K562 (cell line): ENCODE measurements at regions not wholly inside any gene's neighbourhood (a gene's known extent, or its start where the extent isn't known, plus 50 kb on each side); places are given as distances from the start of the nearest gene placed in this dataset.

ENCODE experiments used
- ATAC-seq: fragments of 200-7000 bp; cut with Tn5 transposase; 3 replicates; pipeline ENCODE4 v1.9.1; 2020; ENCODE audit warnings: moderate library complexity
- BruUV-seq: library from RNA; stranded (reverse); fragments of 400-500 nt; replicated peaks from 2 replicates; lab custom pipeline; 2021; lab: Mats Ljungman, UMichigan
- CTCF ChIA-PET: fragments of 300-600 bp; formaldehyde crosslinking; extraction: SDS; loops from one replicate; lab custom pipeline; 2021; ENCODE audit warnings: low intra/inter-chr PET ratio; lab: Yijun Ruan, JAX
- POLR2A ChIA-PET: fragments of 300-600, 350-650 bp; sonication (Branson Sonifier 250); formaldehyde crosslinking; extraction: SDS; loops from one replicate; lab custom pipeline; 2021; ENCODE audit warnings: antibody characterized with exemption, inconsistent platforms; lab: Yijun Ruan, JAX
- DNase-seq, 4 experiments: peaks; one replicate each; pipeline versions ENCODE4 v3.0.0 to v3.0.0-alpha.2; 2011 to 2018; ENCODE audit warnings: low spot score in 3 of 4, mixed read lengths in 3 of 4; ENCODE audit errors: extremely low read depth in 1 of 4
- FAIRE-seq: peaks from 2 replicates; lab custom pipeline; 2011; peaks lifted over from hg19 to GRCh38; lab: Jason Lieb, UNC
- H2AFZ ChIP-seq: 2 replicates; pipeline ENCODE4 v1.6.0; 2011; ENCODE audit warnings: low read depth, low read length, control low read depth, inconsistent platforms
- H3K27ac ChIP-seq: fragments of 200-600 bp; 3 replicates; pipeline ENCODE4 v1.8.0; 2011; ENCODE audit warnings: low read depth, mild to moderate bottlenecking, control low read depth, inconsistent platforms, low read length, moderate library complexity, mixed read lengths; ENCODE audit errors: extremely low read depth
- H3K27me3 ChIP-seq, 2 experiments: fragments of 300-600 bp in 1 of 2; 2 replicates in 1 of 2; 3 replicates in 1 of 2; pipeline versions ENCODE4 v1.6.0 to v1.8.0; 2011; ENCODE audit warnings: inconsistent platforms in 2 of 2, low read length in 2 of 2, mild to moderate bottlenecking in 1 of 2, mixed read lengths in 1 of 2, moderate library complexity in 1 of 2; ENCODE audit not compliant: control insufficient read depth in 2 of 2, insufficient read depth in 2 of 2
- H3K36me3 ChIP-seq: fragments of 300-600 bp; 3 replicates; pipeline ENCODE4 v1.8.0; 2011; ENCODE audit warnings: mild to moderate bottlenecking, low read length, inconsistent platforms; ENCODE audit not compliant: control insufficient read depth, insufficient read depth
- H3K4me1 ChIP-seq, 2 experiments: fragments of 200-600 bp in 1 of 2; replicated peaks in 1 of 2; 2 replicates in 1 of 2; 3 replicates in 1 of 2; pipeline versions ENCODE4 v1.5.1 to v1.8.0; 2011; ENCODE audit warnings: inconsistent platforms in 2 of 2, low read length in 2 of 2, mild to moderate bottlenecking in 1 of 2, mixed read lengths in 1 of 2, moderate library complexity in 1 of 2; ENCODE audit not compliant: control insufficient read depth in 2 of 2, insufficient read depth in 2 of 2
- H3K4me2 ChIP-seq: 2 replicates; pipeline ENCODE4 v1.6.1; 2011; ENCODE audit warnings: low read length, control low read depth, inconsistent platforms, mixed read lengths; ENCODE audit not compliant: insufficient read depth
- H3K4me3 ChIP-seq: fragments of 200-600 bp; sonication (generic), shearing (Covaris generic); 2 replicates; pipeline ENCODE4 v1.5.1; 2016; ENCODE audit warnings: control low read depth, inconsistent platforms
- H3K79me2 ChIP-seq: fragments of 200-600 bp; 3 replicates; pipeline ENCODE4 v1.8.0; 2011; ENCODE audit warnings: low read length, inconsistent platforms; ENCODE audit not compliant: control insufficient read depth, insufficient read depth
- H3K9ac ChIP-seq, 2 experiments: 2 replicates each; pipeline versions ENCODE4 v1.6.0 to v1.6.1; 2011; ENCODE audit warnings: low read depth in 2 of 2, low read length in 2 of 2, control low read depth in 1 of 2, inconsistent platforms in 1 of 2, mild to moderate bottlenecking in 1 of 2, mixed read lengths in 1 of 2; ENCODE audit not compliant: insufficient read depth in 1 of 2
- H3K9me1 ChIP-seq: one replicate; pipeline ENCODE4 v1.6.0; 2011; ENCODE audit warnings: inconsistent platforms, mild to moderate bottlenecking, low read length, moderate library complexity; ENCODE audit not compliant: control insufficient read depth, insufficient read depth
- H3K9me3 ChIP-seq: replicated peaks from 2 replicates; pipeline ENCODE4 v1.5.1; 2011; ENCODE audit warnings: low read depth, low read length, inconsistent platforms; ENCODE audit not compliant: control insufficient read depth, insufficient read depth
- H4K20me1 ChIP-seq: replicated peaks from 2 replicates; pipeline ENCODE4 v1.6.1; 2011; ENCODE audit warnings: low read length, inconsistent platforms, mixed read lengths; ENCODE audit not compliant: control insufficient read depth, insufficient read depth
- CHD1 ChIP-seq: fragments of 200-600 bp; sonication (generic); IDR thresholded peaks from one replicate; pipeline ENCODE4 v1.6.1; 2012; ENCODE audit warnings: mild to moderate bottlenecking, moderate library complexity, low read length, inconsistent platforms
- HNRNPL ChIP-seq: fragments of 200-400 bp; formaldehyde crosslinking; IDR thresholded peaks from 2 replicates; pipeline ENCODE4 v1.6.1; 2017; ENCODE audit warnings: low read depth, mild to moderate bottlenecking, low read length
- KLF10 ChIP-seq: fragments of 250-450 bp; sonication (Bioruptor Pico); IDR thresholded peaks from 2 replicates; pipeline ENCODE4 v1.6.1; 2021; ENCODE audit warnings: matching md5 sums
- SPI1 ChIP-seq: IDR thresholded peaks from 2 replicates; pipeline ENCODE4 v1.6.1; 2011; ENCODE audit warnings: low read depth, low read length, control low read depth, borderline replicate concordance
- TCFL5 ChIP-seq: fragments of 250-450 bp; sonication (Bioruptor Pico); conservative IDR thresholded peaks from 2 replicates; pipeline ENCODE4 v1.6.1; 2021; ENCODE audit warnings: mild to moderate bottlenecking, moderate library complexity, matching md5 sums
- ZNF165 ChIP-seq: fragments of 250-450 bp; sonication (Bioruptor Pico); IDR thresholded peaks from 2 replicates; pipeline ENCODE4 v1.4.0; 2020; ENCODE audit warnings: borderline replicate concordance
- ZNF354B ChIP-seq: fragments of 250-450 bp; sonication (Bioruptor Pico); IDR thresholded peaks from 2 replicates; pipeline ENCODE4 v1.4.0; 2020
- ZNF584 ChIP-seq: fragments of 200-800 bp; sonication (Bioruptor generic); IDR thresholded peaks from 2 replicates; pipeline ENCODE4 v1.6.1; 2016; ENCODE audit warnings: low read depth, mild to moderate bottlenecking, missing genetic modification characterization, missing compliant biosample characterization
- WGBS: fragments of 100-300 bp; shearing (Covaris generic); methylation state at CpG from one replicate; pipeline ENCODE4 v1.1.6; 2016; ENCODE audit warnings: low coverage, mixed read lengths; ENCODE audit not compliant: insufficient coverage; ENCODE audit errors: missing lambda C conversion rate; 5-methylcytosine and 5-hydroxymethylcytosine counted together
- in situ Hi-C: fragments of 300-500 bp; cut with MboI; formaldehyde crosslinking; loops from 4 replicates; pipeline ENCODE4 v1.15.0; 2018; ENCODE audit warnings: inconsistent platforms, mixed read lengths
- intact Hi-C: fragments of 100-400 bp; cut with micrococcal nuclease; formaldehyde crosslinking; loops from 2 replicates; pipeline ENCODE4 v1.14.2; 2022
- TF ChIP-seq, protein P1 (sequence below): fragments of 250-450 bp; sonication (Bioruptor Pico); IDR thresholded peaks from 2 replicates; pipeline ENCODE4 v1.4.0; 2020; ENCODE audit warnings: mild to moderate bottlenecking, moderate library complexity, borderline replicate concordance

DNA sequence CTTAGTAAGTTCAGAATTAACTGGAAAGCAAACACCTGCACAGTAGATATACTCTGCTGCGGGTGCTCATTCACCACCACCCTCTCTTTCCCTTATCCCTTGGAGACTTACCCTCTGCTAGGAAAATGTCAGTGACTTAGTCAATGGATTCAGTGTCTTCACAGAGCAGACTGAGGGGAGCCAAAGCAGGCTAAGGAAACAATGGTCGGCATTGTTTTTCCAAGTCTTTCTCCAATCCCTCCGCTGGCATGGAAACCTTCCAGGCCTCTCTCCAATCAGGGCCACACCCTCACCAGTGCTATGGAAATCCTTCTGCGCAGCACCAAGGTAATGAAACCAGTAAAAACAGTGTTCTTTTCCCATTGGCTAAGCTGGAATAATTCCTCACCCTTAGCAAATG lies 531.2 kb downstream of the TFAP2B start:
- POLR2A ChIA-PET = no interaction called here
- Histone ChIP-seq H3K4me1 (no peaks in the 10 kb centered on the region), H3K9me3 (no peaks in the 10 kb centered on the region), H3K9ac (no peak overlapping the region), H4K20me1 (no peaks in the 10 kb centered on the region), H3K36me3 (no peaks in the 10 kb centered on the region), H3K27ac (no peak overlapping the region), H2AFZ (no peak overlapping the region), H3K79me2 (no peaks in the 10 kb centered on the region), H3K4me2 (no peak overlapping the region), H3K27me3 (no peaks in the 10 kb centered on the region), H3K4me3 (no peak overlapping the region), H3K9me1 (no peaks in the 10 kb centered on the region)
- CTCF ChIA-PET = interaction anchor here (1.3 kb wide), 1 partner anchor 534 kb away, joined by 10 read pairs; no protein-coding TSS in a partner anchor
- intact Hi-C loops = loop anchor here (1.0 to 10.0 kb wide), 2 partner anchors 535 to 675 kb away; no protein-coding TSS in a partner anchor
- BruUV-seq = no TSS peak
- DNase-seq = no peak
- ATAC-seq = no peak
- TF ChIP-seq ZNF165 (CRISPR knock-in tag) (no peak), ZNF584 (no peak), SPI1 (no peak), CHD1 (no peak), ZNF354B (CRISPR knock-in tag) (no peak), HNRNPL (no peak), KLF10 (CRISPR knock-in tag) (no peak), TCFL5 (CRISPR knock-in tag) (no peak)
- TF ChIP-seq, protein P1, sequence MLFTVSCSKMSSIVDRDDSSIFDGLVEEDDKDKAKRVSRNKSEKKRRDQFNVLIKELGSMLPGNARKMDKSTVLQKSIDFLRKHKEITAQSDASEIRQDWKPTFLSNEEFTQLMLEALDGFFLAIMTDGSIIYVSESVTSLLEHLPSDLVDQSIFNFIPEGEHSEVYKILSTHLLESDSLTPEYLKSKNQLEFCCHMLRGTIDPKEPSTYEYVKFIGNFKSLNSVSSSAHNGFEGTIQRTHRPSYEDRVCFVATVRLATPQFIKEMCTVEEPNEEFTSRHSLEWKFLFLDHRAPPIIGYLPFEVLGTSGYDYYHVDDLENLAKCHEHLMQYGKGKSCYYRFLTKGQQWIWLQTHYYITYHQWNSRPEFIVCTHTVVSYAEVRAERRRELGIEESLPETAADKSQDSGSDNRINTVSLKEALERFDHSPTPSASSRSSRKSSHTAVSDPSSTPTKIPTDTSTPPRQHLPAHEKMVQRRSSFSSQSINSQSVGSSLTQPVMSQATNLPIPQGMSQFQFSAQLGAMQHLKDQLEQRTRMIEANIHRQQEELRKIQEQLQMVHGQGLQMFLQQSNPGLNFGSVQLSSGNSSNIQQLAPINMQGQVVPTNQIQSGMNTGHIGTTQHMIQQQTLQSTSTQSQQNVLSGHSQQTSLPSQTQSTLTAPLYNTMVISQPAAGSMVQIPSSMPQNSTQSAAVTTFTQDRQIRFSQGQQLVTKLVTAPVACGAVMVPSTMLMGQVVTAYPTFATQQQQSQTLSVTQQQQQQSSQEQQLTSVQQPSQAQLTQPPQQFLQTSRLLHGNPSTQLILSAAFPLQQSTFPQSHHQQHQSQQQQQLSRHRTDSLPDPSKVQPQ = no peak
- in situ Hi-C loops = loop anchor here (10.0 kb wide), 1 partner anchor 535 kb away; the partner anchor contains the start of gene TFAP2B
- WGBS = 43% methylated on average over 4 of the region's 4 CpGs
- FAIRE-seq = no peak
